IPS-NIHi7 (cell line): ENCODE measurements at regions not wholly inside any gene's neighbourhood (a gene's known extent, or its start where the extent isn't known, plus 50 kb on each side); places are given as distances from the start of the nearest gene placed in this dataset.
A peak's percentile ranks its signal among the peaks of the same experiment; 100 is the strongest.
"Not testable (repeated sequence)": the region's sequence is repeated elsewhere in the genome, so short reads cannot be mapped to it uniquely, and the experiment has no call there.

ENCODE experiments used
- DNase-seq: peaks from one replicate; pipeline ENCODE4 v3.0.0; 2012; ENCODE audit warnings: mixed read lengths; ENCODE audit errors: extremely low spot score

- no peak for DNase-seq
These were observed 249.8 kb upstream of the JARID2 start for GRCh38 chr6:14995966-14996602.

- no peak for DNase-seq
These were observed 249.0 kb upstream of the JARID2 start for GRCh38 chr6:14996892-14997291.

- DNase-seq = no peak
These were observed 248.4 kb upstream of the JARID2 start for GRCh38 chr6:14997507-14997906.

- DNase-seq = no peak
These were observed 246.8 kb upstream of the JARID2 start for GRCh38 chr6:14999106-14999505.

DNA sequence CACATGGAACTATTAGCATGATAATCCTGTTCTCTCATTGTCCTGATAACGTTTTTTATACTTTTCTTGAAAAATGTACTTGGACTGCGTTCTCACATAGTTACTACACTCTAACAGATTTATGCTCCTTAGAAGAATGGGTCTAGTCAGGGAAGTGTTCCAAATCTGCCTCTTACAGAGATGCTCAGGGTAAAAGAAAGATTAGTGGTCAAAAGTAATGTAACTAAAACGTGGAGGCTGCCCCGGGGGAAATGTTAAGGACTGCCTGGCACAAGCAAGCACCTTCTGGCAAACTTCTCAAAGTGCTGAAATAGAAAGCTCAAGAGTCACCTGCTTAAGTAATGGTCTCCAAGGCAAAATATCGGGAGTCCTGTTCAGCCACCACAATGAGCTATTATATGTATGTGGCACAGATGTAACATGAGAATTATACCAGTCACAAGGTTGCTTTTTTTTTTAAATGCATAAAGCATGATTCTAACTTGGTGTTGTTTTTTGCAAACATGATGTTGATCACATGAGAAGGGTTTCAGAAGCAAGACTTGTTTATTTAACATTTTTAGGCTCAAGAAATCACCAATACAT is 244.5 kb upstream of the JARID2 start:
- DNase-seq = no peak

GRCh38 chr6:15008269-15008668 is 237.6 kb upstream of the JARID2 start:
- DNase-seq = no peak

GRCh38 chr6:15014958-15015357 is 230.9 kb upstream of the JARID2 start:
- no peak for DNase-seq

- DNase-seq = no peak
These were observed 229.1 kb upstream of the JARID2 start for GRCh38 chr6:15016813-15017212.

DNA sequence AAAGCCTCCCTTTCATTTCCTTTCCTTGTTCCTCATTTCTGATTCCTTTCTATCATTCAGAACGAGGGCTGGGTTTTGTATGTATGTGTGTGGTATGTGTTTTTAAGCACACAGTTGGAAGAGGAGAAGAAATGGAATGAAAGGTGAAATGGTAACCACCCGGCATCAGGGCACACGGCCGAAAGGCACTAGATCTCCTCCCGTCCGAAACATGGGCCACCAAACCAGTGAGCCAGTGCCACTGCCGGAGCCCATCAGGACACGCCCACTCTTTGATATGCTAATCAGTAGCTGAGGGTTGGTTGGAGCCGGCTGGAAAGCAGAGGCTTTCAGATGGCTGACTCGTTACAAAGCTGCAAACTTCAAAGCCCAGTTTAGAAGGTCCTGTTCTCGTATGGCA is 228.6 kb upstream of the JARID2 start:
- DNase-seq = peak; percentile 86

GRCh38 chr6:15017803-15018202 is 228.1 kb upstream of the JARID2 start:
- no peak for DNase-seq

DNA sequence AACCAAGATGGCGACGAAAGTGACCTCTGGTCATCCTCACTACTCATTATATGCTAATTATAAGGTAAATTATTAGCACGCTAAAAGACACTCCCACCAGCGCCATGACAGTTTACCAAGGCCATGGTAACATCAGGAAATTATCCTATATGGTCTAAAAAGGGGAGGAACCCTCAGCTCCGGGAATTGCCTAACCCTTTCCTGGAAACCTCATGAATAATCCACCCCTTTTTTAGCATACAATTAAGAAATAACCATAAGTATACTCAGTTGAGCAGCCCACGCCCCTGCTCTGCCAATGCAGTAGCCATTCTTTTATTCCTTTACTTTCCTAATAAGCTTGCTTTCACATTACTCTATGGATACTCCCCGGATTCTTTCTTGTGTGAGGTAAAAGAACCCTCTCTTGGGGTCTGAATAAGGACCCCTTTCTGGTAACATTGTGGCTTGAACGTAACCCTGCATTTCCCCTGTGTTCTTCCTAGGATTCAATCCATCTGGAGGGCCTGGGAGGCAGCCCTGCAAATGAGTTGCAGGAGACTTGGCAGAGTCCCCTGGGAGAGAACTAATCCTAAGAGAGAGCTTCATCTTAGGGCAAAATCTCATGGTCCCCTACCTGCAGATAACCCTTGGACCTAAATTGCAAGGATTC is 225.6 kb upstream of the JARID2 start:
- no peak for DNase-seq

DNA sequence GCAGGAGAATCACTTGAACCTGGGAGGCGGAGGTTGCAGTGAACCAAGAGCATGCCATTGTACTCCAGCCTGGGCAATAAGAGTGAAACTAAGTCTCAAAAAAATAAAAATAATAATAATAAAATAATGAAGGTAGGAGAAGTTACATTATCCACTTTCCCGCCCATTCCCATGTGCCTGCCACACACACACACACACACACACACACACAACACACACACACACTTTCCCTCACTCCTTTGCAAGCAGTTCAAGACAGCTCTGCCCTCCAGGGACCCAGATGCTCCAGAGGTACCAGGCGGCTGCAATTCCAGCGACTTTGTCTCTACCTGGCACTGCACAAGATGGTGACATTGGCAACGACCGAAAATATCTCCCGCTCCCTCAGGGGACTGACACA is 224.8 kb upstream of the JARID2 start:
- DNase-seq = no peak

DNA sequence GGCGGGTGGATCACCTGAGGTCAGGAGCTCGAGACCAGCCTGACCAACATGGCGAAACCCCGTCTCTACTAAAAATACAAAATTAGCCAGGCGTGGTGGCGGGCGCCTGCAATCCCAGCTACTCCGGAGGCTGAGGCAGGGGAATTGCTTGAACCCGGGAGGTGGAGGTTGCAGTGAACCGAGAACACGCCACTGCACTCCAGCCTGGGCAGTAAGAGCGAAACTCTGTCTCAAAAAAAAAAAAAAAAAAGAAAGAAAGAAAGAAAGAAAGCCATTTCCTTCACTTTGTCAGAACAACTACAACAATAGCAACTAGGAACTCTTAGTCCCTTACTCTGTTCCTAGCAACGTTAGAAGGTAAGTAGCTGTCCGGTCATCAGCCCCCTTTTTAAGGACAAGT is 222.9 kb upstream of the JARID2 start:
- not testable (repeated sequence) for DNase-seq

DNA sequence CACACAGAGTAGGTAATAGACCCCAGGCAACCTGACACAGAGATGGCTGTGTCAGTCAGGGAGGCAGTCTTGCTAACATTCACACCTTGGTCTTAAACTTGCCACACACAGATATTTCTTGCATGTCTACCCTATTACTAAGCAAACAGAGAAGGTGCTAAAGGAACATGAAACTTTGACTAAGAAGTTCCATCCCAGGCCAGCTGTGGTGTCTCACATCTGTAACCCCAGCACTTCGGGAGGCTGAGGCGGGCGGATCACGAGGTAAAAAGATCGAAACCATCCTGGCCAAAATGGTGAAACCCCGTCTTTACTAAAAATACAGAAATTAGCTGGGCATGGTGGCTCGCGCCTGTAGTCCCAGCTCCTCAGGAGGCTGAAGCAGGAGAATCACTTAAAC is 222.4 kb upstream of the JARID2 start:
- DNase-seq = no peak

DNA sequence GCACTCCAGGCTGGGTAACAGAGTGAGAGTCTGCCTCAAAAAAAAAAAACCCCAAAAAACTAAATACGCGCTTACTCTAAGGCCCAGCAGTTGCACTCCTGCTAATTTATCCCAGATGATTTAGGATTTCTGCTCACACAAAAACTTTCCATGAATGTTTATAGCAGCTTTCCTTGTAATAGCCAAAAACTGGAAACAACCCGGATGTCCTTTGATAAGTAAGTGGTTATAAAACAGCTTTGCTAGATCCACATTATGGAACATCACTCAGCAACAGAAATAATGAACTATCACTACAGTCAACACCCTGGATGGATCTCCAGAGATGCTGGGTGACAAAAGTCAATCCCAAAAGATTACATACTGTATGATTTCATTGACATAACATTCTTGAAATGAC is 220.4 kb upstream of the JARID2 start:
- no peak for DNase-seq

DNA sequence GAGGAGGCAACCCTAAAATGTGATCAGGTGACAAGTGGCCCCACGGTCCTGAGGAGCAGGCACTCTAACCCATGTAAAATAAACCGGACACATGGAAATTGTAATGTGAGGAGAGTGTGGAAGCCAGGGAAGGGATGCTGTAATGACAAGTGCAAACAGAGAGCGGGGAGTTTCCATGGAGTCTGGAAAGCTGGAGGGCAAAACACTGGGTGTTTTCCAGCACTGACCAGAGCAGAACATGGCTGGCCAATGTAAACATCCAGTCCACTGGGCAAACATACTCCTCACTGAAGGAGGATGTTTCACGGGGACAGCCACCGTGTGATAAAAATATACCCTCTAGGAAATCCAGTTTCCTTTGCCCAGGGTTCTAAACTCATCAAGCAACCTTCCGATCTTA is 219.0 kb upstream of the JARID2 start:
- no peak for DNase-seq

- DNase-seq = no peak
These were observed 218.4 kb upstream of the JARID2 start for GRCh38 chr6:15027472-15027871.

- no peak for DNase-seq
These were observed 213.9 kb upstream of the JARID2 start for GRCh38 chr6:15032015-15032414.

DNA sequence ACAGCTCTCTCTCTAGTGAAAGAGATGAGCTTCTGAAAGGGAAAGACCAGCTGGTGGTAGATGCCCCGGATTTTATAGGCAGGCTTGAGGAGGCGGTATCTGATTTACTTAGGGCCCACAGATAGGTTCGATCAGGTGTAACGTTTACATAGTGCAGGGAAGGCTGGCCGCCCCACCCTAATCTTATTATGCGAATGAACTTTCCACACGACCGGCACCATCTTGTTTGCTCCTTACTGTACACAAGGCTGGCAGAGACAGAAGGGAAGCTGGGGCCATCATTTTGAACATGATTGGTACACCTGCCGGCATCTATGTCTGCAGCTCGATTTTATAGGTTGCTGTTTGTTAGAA is 212.0 kb upstream of the JARID2 start:
- DNase-seq = no peak

DNA sequence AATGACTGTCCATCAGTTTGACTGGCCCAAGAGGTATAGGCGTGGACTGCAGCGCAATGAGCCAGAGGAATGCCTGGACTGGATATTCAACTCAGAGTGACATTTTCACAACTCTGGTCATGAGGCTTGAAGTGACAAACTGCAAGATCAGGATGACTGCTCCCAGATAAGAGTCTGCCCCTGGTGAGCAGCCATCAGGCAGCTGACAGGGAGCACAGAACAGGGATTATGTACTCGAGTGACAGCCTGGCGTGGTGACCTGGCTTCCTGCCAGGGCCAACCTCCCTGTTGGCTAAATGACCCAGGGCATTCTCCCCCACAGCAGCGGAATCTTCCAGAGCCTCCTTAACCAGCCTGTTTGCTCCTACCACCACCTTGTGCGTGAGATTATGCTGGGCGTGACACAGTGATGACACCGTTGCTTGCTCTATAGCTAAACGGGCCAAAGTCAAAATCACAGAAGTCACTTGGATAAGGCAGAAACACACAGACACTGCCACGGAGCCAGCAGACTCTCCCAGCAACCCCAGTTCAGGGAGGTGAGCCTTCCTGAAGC is 209.1 kb upstream of the JARID2 start:
- peak; percentile 36 for DNase-seq

- no peak for DNase-seq
These were observed 208.6 kb upstream of the JARID2 start for GRCh38 chr6:15037253-15037652.

GRCh38 chr6:15038013-15038791 is 207.7 kb upstream of the JARID2 start:
- peak; percentile 51 for DNase-seq
